K562 (cell line): ENCODE measurements at regions not wholly inside any gene's neighbourhood (a gene's known extent, or its start where the extent isn't known, plus 50 kb on each side); places are given as distances from the start of the nearest gene placed in this dataset.
A peak's percentile ranks its signal among the peaks of the same experiment; 100 is the strongest.

ENCODE experiments used
- CBX2 ChIP-seq: fragments of 200-600 bp; sonication (generic); IDR thresholded peaks from one replicate; pipeline ENCODE4 v1.6.1; 2012; ENCODE audit warnings: mild to moderate bottlenecking, low read length, inconsistent platforms; ENCODE audit not compliant: insufficient read depth, poor library complexity, severe bottlenecking
- ELF1 ChIP-seq: fragments of 200-800 bp; sonication (Bioruptor generic); IDR thresholded peaks from 2 replicates; pipeline ENCODE4 v1.6.1; 2016; ENCODE audit warnings: missing genetic modification characterization, missing compliant biosample characterization
- FIP1L1 ChIP-seq: fragments of 200-400 bp; formaldehyde crosslinking; IDR thresholded peaks from 2 replicates; pipeline ENCODE4 v1.6.1; 2018; ENCODE audit warnings: mild to moderate bottlenecking, low read depth, low read length; ENCODE audit not compliant: poor library complexity, severe bottlenecking
- FOXM1 ChIP-seq, 2 experiments: fragments of 450-650 bp in 1 of 2; sonication (generic) in 1 of 2; formaldehyde crosslinking in 1 of 2; IDR thresholded peaks; 2 replicates each; pipeline versions ENCODE4 v1.6.1 to v1.9.0; 2017 to 2022; ENCODE audit warnings: low read depth in 2 of 2, mild to moderate bottlenecking in 2 of 2, missing genetic modification reagents in 1 of 2, moderate library complexity in 1 of 2
- RCOR1 ChIP-seq, 2 experiments: IDR thresholded peaks; 2 replicates each; pipeline ENCODE4 v1.6.1; 2012; ENCODE audit warnings: low read depth in 2 of 2, low read length in 2 of 2, borderline replicate concordance in 1 of 2, improper control_type of control experiment in 1 of 2
- SETDB1 ChIP-seq: IDR thresholded peaks from one replicate; pipeline ENCODE4 v1.6.1; 2012; ENCODE audit warnings: low read length, control low read depth, inconsistent platforms
- SMAD3 ChIP-seq: fragments of 450-650 bp; formaldehyde crosslinking; conservative IDR thresholded peaks from 2 replicates; pipeline ENCODE4 v1.4.0; 2020; ENCODE audit warnings: mild to moderate bottlenecking
- SMARCC2 ChIP-seq: fragments of 450-650 bp; IDR thresholded peaks from 2 replicates; pipeline ENCODE4 v1.6.1; 2017; ENCODE audit warnings: antibody characterized with exemption, moderate library complexity, mild to moderate bottlenecking, low read depth
- ZNF561 ChIP-seq: fragments of 450-650 bp; formaldehyde crosslinking; conservative IDR thresholded peaks from 2 replicates; pipeline ENCODE4 v1.4.0; 2020; ENCODE audit warnings: mild to moderate bottlenecking, moderate library complexity
- TF ChIP-seq, protein P1 (sequence below): fragments of 450-650 bp; IDR thresholded peaks from 2 replicates; pipeline ENCODE4 v1.6.1; 2014; ENCODE audit warnings: low read depth, mild to moderate bottlenecking, moderate library complexity, borderline replicate concordance
- TF ChIP-seq, protein P2 (sequence below): fragments of 200-600 bp; sonication (generic); IDR thresholded peaks from one replicate; pipeline ENCODE4 v1.6.1; 2012; ENCODE audit warnings: mild to moderate bottlenecking, low read depth, low read length, inconsistent platforms
- TF ChIP-seq, protein P3 (sequence below), 3 experiments: IDR thresholded peaks in 2 of 3; conservative IDR thresholded peaks in 1 of 3; 2 replicates each; pipeline ENCODE4 v1.5.1; 2011 to 2012; ENCODE audit warnings: low read length in 3 of 3, mild to moderate bottlenecking in 3 of 3, control low read depth in 2 of 3, improper control_type of control experiment in 1 of 3, inconsistent platforms in 1 of 3, low read depth in 1 of 3, mixed read lengths in 1 of 3, moderate library complexity in 1 of 3; ENCODE audit not compliant: insufficient read depth in 2 of 3

DNA sequence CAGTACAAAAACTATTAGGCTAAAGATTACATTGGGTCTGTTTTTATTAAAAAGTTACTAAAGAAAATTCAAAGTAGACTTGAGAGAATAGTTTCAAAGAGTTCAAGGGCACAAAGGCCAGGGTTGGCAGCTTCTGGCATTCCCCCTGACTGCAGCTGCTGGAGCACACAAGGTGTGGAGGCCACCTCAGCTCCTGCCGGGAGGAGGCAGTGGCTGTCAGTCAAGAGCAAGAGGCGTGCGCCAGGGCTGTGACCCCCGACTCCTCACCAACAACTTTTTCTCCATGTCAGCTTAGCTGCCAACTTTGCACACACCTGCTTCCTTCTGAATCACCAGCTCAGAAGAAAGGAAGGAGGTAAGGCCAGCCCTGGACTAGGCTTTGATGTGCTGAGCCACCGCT lies 144.6 kb upstream of the PLXNA4 start:
- TF ChIP-seq, protein P1, sequence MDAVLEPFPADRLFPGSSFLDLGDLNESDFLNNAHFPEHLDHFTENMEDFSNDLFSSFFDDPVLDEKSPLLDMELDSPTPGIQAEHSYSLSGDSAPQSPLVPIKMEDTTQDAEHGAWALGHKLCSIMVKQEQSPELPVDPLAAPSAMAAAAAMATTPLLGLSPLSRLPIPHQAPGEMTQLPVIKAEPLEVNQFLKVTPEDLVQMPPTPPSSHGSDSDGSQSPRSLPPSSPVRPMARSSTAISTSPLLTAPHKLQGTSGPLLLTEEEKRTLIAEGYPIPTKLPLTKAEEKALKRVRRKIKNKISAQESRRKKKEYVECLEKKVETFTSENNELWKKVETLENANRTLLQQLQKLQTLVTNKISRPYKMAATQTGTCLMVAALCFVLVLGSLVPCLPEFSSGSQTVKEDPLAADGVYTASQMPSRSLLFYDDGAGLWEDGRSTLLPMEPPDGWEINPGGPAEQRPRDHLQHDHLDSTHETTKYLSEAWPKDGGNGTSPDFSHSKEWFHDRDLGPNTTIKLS = no peak
- TF ChIP-seq, protein P2, sequence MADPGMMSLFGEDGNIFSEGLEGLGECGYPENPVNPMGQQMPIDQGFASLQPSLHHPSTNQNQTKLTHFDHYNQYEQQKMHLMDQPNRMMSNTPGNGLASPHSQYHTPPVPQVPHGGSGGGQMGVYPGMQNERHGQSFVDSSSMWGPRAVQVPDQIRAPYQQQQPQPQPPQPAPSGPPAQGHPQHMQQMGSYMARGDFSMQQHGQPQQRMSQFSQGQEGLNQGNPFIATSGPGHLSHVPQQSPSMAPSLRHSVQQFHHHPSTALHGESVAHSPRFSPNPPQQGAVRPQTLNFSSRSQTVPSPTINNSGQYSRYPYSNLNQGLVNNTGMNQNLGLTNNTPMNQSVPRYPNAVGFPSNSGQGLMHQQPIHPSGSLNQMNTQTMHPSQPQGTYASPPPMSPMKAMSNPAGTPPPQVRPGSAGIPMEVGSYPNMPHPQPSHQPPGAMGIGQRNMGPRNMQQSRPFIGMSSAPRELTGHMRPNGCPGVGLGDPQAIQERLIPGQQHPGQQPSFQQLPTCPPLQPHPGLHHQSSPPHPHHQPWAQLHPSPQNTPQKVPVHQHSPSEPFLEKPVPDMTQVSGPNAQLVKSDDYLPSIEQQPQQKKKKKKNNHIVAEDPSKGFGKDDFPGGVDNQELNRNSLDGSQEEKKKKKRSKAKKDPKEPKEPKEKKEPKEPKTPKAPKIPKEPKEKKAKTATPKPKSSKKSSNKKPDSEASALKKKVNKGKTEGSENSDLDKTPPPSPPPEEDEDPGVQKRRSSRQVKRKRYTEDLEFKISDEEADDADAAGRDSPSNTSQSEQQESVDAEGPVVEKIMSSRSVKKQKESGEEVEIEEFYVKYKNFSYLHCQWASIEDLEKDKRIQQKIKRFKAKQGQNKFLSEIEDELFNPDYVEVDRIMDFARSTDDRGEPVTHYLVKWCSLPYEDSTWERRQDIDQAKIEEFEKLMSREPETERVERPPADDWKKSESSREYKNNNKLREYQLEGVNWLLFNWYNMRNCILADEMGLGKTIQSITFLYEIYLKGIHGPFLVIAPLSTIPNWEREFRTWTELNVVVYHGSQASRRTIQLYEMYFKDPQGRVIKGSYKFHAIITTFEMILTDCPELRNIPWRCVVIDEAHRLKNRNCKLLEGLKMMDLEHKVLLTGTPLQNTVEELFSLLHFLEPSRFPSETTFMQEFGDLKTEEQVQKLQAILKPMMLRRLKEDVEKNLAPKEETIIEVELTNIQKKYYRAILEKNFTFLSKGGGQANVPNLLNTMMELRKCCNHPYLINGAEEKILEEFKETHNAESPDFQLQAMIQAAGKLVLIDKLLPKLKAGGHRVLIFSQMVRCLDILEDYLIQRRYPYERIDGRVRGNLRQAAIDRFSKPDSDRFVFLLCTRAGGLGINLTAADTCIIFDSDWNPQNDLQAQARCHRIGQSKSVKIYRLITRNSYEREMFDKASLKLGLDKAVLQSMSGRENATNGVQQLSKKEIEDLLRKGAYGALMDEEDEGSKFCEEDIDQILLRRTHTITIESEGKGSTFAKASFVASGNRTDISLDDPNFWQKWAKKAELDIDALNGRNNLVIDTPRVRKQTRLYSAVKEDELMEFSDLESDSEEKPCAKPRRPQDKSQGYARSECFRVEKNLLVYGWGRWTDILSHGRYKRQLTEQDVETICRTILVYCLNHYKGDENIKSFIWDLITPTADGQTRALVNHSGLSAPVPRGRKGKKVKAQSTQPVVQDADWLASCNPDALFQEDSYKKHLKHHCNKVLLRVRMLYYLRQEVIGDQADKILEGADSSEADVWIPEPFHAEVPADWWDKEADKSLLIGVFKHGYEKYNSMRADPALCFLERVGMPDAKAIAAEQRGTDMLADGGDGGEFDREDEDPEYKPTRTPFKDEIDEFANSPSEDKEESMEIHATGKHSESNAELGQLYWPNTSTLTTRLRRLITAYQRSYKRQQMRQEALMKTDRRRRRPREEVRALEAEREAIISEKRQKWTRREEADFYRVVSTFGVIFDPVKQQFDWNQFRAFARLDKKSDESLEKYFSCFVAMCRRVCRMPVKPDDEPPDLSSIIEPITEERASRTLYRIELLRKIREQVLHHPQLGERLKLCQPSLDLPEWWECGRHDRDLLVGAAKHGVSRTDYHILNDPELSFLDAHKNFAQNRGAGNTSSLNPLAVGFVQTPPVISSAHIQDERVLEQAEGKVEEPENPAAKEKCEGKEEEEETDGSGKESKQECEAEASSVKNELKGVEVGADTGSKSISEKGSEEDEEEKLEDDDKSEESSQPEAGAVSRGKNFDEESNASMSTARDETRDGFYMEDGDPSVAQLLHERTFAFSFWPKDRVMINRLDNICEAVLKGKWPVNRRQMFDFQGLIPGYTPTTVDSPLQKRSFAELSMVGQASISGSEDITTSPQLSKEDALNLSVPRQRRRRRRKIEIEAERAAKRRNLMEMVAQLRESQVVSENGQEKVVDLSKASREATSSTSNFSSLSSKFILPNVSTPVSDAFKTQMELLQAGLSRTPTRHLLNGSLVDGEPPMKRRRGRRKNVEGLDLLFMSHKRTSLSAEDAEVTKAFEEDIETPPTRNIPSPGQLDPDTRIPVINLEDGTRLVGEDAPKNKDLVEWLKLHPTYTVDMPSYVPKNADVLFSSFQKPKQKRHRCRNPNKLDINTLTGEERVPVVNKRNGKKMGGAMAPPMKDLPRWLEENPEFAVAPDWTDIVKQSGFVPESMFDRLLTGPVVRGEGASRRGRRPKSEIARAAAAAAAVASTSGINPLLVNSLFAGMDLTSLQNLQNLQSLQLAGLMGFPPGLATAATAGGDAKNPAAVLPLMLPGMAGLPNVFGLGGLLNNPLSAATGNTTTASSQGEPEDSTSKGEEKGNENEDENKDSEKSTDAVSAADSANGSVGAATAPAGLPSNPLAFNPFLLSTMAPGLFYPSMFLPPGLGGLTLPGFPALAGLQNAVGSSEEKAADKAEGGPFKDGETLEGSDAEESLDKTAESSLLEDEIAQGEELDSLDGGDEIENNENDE = no peak
- TF ChIP-seq SMAD3 (CRISPR knock-in tag) (no peak), FOXM1 (IDR thresholded peaks at IDR 0.05; ENCODE audit: low read depth) (no peak), FOXM1 (CRISPR knock-in tag; IDR thresholded peaks at IDR 0.05; ENCODE audit: low read depth) (no peak), CBX2 (no peak), SMARCC2 (no peak), FIP1L1 (no peak), SETDB1 (no peak), ZNF561 (CRISPR knock-in tag) (no peak), RCOR1 (IDR thresholded peaks at IDR 0.05; ENCODE audit: borderline replicate concordance in 1 of 2, low read depth in 2 of 2, low read length in 2 of 2) (no peak), ELF1 (no peak)
- TF ChIP-seq, protein P3, sequence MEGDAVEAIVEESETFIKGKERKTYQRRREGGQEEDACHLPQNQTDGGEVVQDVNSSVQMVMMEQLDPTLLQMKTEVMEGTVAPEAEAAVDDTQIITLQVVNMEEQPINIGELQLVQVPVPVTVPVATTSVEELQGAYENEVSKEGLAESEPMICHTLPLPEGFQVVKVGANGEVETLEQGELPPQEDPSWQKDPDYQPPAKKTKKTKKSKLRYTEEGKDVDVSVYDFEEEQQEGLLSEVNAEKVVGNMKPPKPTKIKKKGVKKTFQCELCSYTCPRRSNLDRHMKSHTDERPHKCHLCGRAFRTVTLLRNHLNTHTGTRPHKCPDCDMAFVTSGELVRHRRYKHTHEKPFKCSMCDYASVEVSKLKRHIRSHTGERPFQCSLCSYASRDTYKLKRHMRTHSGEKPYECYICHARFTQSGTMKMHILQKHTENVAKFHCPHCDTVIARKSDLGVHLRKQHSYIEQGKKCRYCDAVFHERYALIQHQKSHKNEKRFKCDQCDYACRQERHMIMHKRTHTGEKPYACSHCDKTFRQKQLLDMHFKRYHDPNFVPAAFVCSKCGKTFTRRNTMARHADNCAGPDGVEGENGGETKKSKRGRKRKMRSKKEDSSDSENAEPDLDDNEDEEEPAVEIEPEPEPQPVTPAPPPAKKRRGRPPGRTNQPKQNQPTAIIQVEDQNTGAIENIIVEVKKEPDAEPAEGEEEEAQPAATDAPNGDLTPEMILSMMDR (IDR thresholded peaks at IDR 0.05 in 2 of 3, conservative IDR thresholded peaks at IDR 0.05 in 1 of 3; ENCODE audit: insufficient read depth in 2 of 3, low read depth in 1 of 3, low read length in 3 of 3) = peak in 1 of 3 experiments; percentile 17; a peak in 1 of 6 replicates
